Smooth muscle cell (in vitro differentiated cells): ENCODE measurements at regions not wholly inside any gene's neighbourhood (a gene's known extent, or its start where the extent isn't known, plus 50 kb on each side); places are given as distances from the start of the nearest gene placed in this dataset.

Experiments
- DNase-seq: peaks from one replicate; lab custom pipeline; 2025; ENCODE audit not compliant: unreplicated experiment; lab: John Stamatoyannopoulos, UW
- H2AFZ ChIP-seq: fragments of 200-600 bp; sonication (generic); 2 replicates; pipeline ENCODE4 v1.6.0; 2016; ENCODE audit warnings: antibody characterized with exemption, low read depth, mild to moderate bottlenecking
- H3F3A ChIP-seq: fragments of 200-600 bp; sonication (generic); 2 replicates; pipeline ENCODE4 v1.6.0; 2017; ENCODE audit warnings: antibody characterized with exemption, low read depth
- H3K27ac ChIP-seq: fragments of 200-600 bp; sonication (generic); 2 replicates; pipeline ENCODE4 v1.5.1; 2016; ENCODE audit warnings: low read depth, mild to moderate bottlenecking
- H3K27me3 ChIP-seq: fragments of 200-600 bp; sonication (generic); 2 replicates; pipeline ENCODE4 v1.6.1; 2016; ENCODE audit warnings: low read depth, mild to moderate bottlenecking
- H3K36me3 ChIP-seq: fragments of 200-600 bp; sonication (generic); 2 replicates; pipeline ENCODE4 v1.5.1; 2016; ENCODE audit warnings: low read depth
- H3K4me1 ChIP-seq: fragments of 200-600 bp; sonication (generic); 2 replicates; pipeline ENCODE4 v1.5.1; 2016; ENCODE audit warnings: low read depth
- H3K4me2 ChIP-seq: fragments of 200-600 bp; sonication (generic); 2 replicates; pipeline ENCODE4 v1.6.0; 2016; ENCODE audit warnings: mild to moderate bottlenecking
- H3K4me3 ChIP-seq: fragments of 200-600 bp; sonication (generic); 2 replicates; pipeline ENCODE4 v1.5.1; 2016; ENCODE audit warnings: mild to moderate bottlenecking
- H3K79me2 ChIP-seq: fragments of 200-600 bp; sonication (generic); 2 replicates; pipeline ENCODE4 v1.6.0; 2016; ENCODE audit warnings: low read depth, mild to moderate bottlenecking
- H3K9ac ChIP-seq: fragments of 200-600 bp; sonication (generic); 2 replicates; pipeline ENCODE4 v1.6.0; 2016; ENCODE audit warnings: low read depth
- H3K9me3 ChIP-seq: fragments of 200-600 bp; sonication (generic); replicated peaks from 2 replicates; pipeline ENCODE4 v1.5.1; 2016; ENCODE audit warnings: low read depth
- H4K20me1 ChIP-seq: fragments of 200-600 bp; sonication (generic); 2 replicates; pipeline ENCODE4 v1.6.0; 2016; ENCODE audit warnings: low read depth
- CTCF ChIP-seq: fragments of 200-600 bp; sonication (generic); IDR thresholded peaks from 2 replicates; pipeline ENCODE4 v1.5.1; 2017; ENCODE audit warnings: borderline replicate concordance, mild to moderate bottlenecking, antibody characterized with exemption; ENCODE audit not compliant: insufficient read depth, poor library complexity, severe bottlenecking
- WGBS: methylation state at CpG from one replicate; pipeline ENCODE4 v1.1.7; 2016; ENCODE audit warnings: low lambda C conversion rate; 5-methylcytosine and 5-hydroxymethylcytosine counted together

DNA sequence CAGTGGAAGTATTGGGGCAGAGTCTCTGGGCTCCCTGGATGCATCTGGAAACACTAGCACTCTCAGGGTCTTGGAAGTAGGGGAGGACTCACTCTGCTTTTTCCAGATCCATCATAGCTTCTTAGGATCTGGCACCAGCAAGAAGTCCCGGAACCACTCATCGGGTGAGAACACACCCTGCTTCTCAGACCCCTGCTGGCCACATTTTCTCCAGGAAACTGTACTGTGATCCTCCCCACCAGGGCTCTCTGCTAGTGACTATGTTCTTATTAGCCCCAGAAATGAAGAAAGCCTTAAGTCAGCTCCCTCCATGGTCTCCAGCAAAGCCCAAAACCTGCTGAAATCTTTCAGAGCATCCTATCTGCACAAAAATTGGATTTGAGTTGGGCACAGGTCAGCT is 197.3 kb upstream of the GADL1 start:
- Histone ChIP-seq H3F3A (peaks cover 2% of the 10 kb centered on the region), H3K4me1 (peaks cover 3% of the 10 kb centered on the region), H3K79me2 (no peaks in the 10 kb centered on the region), H3K9me3 (no peaks in the 10 kb centered on the region), H2AFZ (no peak overlapping the region), H3K9ac (no peak overlapping the region), H3K27ac (no peak overlapping the region), H4K20me1 (no peaks in the 10 kb centered on the region), H3K4me2 (no peak overlapping the region), H3K36me3 (no peaks in the 10 kb centered on the region), H3K27me3 (no peaks in the 10 kb centered on the region), H3K4me3 (no peak overlapping the region)
- 55% methylated on average over 2 of the region's 2 CpGs for WGBS
- no peak for TF ChIP-seq CTCF
- DNase-seq, result no peak

DNA sequence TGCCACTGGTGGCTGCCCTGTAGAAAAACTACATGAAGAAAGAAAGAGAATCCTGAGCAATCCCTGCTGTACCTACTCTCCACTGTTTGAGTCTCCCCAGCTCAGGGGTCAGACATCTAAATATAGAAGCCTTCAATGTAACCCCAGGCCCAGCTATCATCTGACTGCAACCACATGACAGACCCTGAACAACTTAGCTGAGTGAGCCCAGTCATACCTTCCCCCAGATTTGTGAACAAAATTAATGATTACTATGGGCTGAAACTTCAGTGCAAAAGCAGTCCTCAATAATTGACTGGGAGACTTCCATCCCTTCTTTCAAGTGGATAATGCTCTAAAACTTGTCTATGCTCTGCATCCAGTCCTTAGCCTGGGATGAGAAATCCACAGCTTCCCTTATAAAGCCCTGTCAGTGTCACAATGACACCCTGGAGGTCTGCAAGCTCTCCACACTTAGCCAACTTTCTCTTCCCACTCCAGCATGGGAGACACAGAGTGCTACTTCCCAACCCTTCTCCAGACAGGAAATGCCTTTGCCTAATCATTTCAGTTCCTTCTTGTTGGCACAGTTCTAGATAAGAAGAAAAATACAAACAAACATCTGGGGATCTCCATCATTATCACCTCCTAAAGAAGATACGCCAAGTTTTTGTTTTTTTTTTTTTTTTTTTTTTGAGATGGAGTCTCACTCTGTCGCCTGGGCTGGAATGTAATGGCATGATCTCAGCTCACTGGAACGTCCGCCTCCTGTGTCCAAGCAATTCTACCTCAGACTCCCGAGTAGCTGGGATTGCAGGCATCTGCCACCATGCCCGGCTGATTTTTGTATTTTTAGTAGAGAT is 198.5 kb upstream of the GADL1 start:
- Histone ChIP-seq H3K4me1 (peaks cover 3% of the 10 kb centered on the region), H3K9ac (no peak overlapping the region), H3F3A (peaks cover 2% of the 10 kb centered on the region), H4K20me1 (no peaks in the 10 kb centered on the region), H3K27ac (peak overlapping the region; percentile 39), H3K9me3 (no peaks in the 10 kb centered on the region), H3K79me2 (no peaks in the 10 kb centered on the region), H3K4me2 (peak overlapping the region; percentile 39), H3K4me3 (no peak overlapping the region), H3K36me3 (no peaks in the 10 kb centered on the region), H2AFZ (no peak overlapping the region), H3K27me3 (no peaks in the 10 kb centered on the region)
- no peak for TF ChIP-seq CTCF
- 25% methylated on average over 6 of the region's 6 CpGs for WGBS
- DNase-seq, result no peak

DNA sequence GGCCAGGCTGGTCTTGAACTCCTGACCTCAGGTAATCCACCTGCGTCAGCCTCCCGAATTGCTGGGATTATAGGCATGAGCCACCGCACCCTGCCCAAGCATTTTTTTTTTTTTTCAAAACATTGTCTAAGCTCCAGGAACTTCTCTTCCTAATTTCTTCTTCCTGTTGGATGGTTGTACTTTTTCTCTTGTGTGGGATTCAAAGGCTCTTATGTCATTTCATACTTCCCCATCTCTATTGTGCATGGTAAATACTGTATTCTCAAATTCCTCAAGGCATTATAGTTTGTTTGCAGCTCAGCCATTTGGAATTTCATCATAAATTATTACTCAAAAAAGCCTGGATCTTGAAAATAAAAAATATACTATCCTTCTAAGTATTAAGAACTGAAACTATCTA is 199.1 kb upstream of the GADL1 start:
- Histone ChIP-seq H4K20me1 (no peaks in the 10 kb centered on the region), H3F3A (peaks cover 2% of the 10 kb centered on the region), H3K9me3 (no peaks in the 10 kb centered on the region), H3K36me3 (no peaks in the 10 kb centered on the region), H3K9ac (no peak overlapping the region), H3K79me2 (no peaks in the 10 kb centered on the region), H3K4me2 (peak overlapping the region; percentile 39), H3K27ac (peak overlapping the region; percentile 39), H2AFZ (no peak overlapping the region), H3K27me3 (no peaks in the 10 kb centered on the region), H3K4me1 (peaks cover 3% of the 10 kb centered on the region), H3K4me3 (no peak overlapping the region)
- no peak for TF ChIP-seq CTCF
- WGBS, result 76% methylated on average over 3 of the region's 3 CpGs
- no peak for DNase-seq

DNA sequence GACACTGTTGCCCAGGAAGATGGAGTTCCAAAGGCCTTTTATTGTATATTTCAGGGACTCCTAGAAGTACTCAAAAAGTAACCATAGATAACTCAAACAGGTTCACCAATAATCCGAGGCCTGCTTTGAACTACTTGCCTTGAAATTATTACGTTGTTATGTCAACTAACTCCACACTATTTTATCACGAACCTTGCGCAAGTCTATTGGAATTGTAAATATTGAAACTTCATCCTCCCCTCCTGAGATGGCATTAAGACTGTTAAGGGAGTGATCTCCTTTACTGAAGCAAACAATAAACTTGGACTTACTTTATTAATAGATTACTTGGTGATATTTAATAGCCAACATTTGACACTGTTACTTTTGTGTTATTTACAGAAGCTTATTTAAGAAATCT is 199.6 kb upstream of the GADL1 start:
- no peaks in the 10 kb centered on the region for H3K9me3 ChIP-seq
- no peak overlapping the region for H3K27ac ChIP-seq
- H2AFZ ChIP-seq, result no peak overlapping the region
- no peak overlapping the region for H3K4me3 ChIP-seq
- peaks cover 3% of the 10 kb centered on the region for H3K4me1 ChIP-seq
- peaks cover 2% of the 10 kb centered on the region for H3F3A ChIP-seq
- no peaks in the 10 kb centered on the region for H4K20me1 ChIP-seq
- DNase-seq, result no peak
- 87% methylated on average over 4 of the region's 4 CpGs for WGBS
- H3K4me2 ChIP-seq, result no peak overlapping the region
- H3K9ac ChIP-seq, result no peak overlapping the region
- no peaks in the 10 kb centered on the region for H3K27me3 ChIP-seq
- no peak for TF ChIP-seq CTCF
- H3K36me3 ChIP-seq, result no peaks in the 10 kb centered on the region
- H3K79me2 ChIP-seq, result no peaks in the 10 kb centered on the region
